ENCODE measurements at regions not wholly inside any gene's neighbourhood (a gene's known extent, or its start where the extent isn't known, plus 50 kb on each side); places are given as distances from the start of the nearest gene placed in this dataset.

DNA sequence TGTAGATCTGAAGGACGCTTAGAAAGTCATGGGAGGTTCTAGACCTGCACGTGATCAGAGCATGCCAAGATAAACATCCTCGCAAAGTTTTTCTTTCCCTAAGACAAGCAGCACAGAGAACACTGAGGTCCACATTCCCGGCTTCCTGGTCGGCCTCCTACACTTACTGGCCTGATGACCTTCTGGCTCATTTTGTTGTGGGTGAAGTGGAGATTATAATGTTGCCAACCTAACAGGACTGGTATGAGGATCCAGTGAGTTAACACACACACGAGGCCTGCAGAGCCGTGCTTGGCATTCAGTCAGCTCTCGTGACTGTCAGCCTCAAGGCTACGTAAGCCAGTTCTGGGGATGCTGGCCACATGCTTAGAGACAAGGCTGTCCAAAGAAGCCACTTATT is 186.0 kb downstream of the TENT4A start:
- Histone ChIP-seq H3K27me3 (ENCODE audit: control insufficient read depth, insufficient read depth, low read length, poor library complexity, severe bottlenecking) (no peaks in the 10 kb centered on the region), H3K36me3 (ENCODE audit: control insufficient read depth, insufficient read depth, low read length) (no peaks in the 10 kb centered on the region), H3K9me3 (ENCODE audit: control insufficient read depth, low read length) (no peaks in the 10 kb centered on the region), H3K27ac (ENCODE audit: insufficient read depth, low read depth, low read length, poor library complexity, severe bottlenecking) (no peak overlapping the region), H3K4me1 (ENCODE audit: control insufficient read depth, insufficient read depth, low read length) (peaks cover 13% of the 10 kb centered on the region), H3K4me3 (ENCODE audit: insufficient read depth, low read depth, low read length) (no peak overlapping the region)
- 82 to 86% methylated on average over 9 of the region's 9 CpGs for WGBS, 2 experiments

DNA sequence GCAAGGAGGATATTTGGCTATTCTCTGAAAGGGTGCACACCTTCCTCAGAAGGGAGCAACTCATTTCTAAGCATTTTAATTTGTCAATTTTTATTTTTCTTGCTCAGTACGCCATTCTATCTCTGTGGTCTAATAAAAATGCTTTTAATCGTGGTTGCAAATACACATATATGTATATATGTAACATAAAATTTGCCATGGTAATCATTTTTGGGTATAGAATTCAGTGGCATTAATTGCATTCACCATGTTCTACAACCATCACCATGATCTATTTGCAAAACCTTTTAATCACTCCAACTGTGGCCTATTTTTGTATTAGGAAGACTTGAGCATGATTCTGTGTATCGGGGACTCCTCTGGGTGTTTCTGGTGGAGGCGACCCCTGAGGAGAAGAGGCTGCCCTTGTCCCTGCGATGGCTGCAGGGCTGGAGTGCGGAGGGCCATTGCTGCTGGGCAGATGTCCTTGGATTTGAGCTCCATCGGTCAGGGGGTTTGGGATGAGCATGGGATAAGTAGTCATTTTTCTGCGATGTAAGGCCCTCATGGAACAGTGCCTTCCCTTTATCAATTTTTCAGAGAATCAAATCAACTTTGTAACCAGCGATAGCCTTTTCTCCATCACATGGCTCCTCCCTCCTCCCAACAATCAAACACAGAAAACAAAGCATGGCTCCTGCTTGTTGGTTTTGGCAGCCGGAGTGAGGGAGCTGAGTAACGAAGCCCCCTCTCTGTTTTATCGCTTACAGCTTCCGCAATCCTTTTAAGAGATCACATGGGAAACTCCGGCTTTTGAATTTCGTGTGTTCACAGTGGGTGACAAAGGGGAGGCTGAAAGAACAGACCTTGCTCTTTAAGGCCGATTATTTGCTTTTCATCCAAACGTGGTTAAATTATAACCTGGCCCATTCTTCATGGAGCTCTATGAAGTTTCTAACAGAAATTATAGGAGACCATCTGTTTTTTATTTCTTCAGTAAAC is 187.3 kb downstream of the TENT4A start:
- no peak overlapping the region for H3K4me3 ChIP-seq (ENCODE audit: insufficient read depth, low read depth, low read length)
- H3K36me3 ChIP-seq (ENCODE audit: control insufficient read depth, insufficient read depth, low read length): no peaks in the 10 kb centered on the region
- peaks cover 13% of the 10 kb centered on the region for H3K4me1 ChIP-seq (ENCODE audit: control insufficient read depth, insufficient read depth, low read length)
- no peak overlapping the region for H3K27ac ChIP-seq (ENCODE audit: insufficient read depth, low read depth, low read length, poor library complexity, severe bottlenecking)
- H3K27me3 ChIP-seq (ENCODE audit: control insufficient read depth, insufficient read depth, low read length, poor library complexity, severe bottlenecking): no peaks in the 10 kb centered on the region
- WGBS, 2 experiments: 59 to 63% methylated on average over 15 to 16 of the region's 17 CpGs
- H3K9me3 ChIP-seq (ENCODE audit: control insufficient read depth, low read length): no peaks in the 10 kb centered on the region

DNA sequence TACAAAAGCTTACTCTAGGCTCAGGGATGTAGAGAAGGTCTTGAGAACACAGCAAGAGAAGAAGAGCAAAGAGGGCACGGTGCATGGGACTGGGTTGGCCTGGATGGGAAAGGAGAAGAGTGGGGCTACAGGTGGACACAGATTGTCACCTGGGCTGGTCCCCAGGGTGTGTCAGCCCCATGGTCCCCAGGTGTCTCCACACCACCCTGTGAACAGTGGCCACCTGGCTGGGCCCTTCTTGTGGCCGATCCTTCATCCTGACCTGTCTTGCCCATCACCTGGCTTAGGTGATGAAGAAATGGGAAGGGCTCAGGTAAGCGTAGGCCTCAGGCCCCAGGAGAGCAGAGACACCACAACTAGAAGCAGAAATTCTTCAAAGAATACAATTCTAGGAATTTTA is 188.9 kb downstream of the TENT4A start:
- Histone ChIP-seq H3K27me3 (ENCODE audit: control insufficient read depth, insufficient read depth, low read length, poor library complexity, severe bottlenecking) (no peaks in the 10 kb centered on the region), H3K4me1 (ENCODE audit: control insufficient read depth, insufficient read depth, low read length) (peaks cover 8% of the 10 kb centered on the region), H3K9me3 (ENCODE audit: control insufficient read depth, low read length) (no peaks in the 10 kb centered on the region), H3K4me3 (ENCODE audit: insufficient read depth, low read depth, low read length) (no peak overlapping the region), H3K27ac (ENCODE audit: insufficient read depth, low read depth, low read length, poor library complexity, severe bottlenecking) (no peak overlapping the region), H3K36me3 (ENCODE audit: control insufficient read depth, insufficient read depth, low read length) (no peaks in the 10 kb centered on the region)
- 92 to 95% methylated on average over 2 to 3 of the region's 3 CpGs for WGBS, 2 experiments

DNA sequence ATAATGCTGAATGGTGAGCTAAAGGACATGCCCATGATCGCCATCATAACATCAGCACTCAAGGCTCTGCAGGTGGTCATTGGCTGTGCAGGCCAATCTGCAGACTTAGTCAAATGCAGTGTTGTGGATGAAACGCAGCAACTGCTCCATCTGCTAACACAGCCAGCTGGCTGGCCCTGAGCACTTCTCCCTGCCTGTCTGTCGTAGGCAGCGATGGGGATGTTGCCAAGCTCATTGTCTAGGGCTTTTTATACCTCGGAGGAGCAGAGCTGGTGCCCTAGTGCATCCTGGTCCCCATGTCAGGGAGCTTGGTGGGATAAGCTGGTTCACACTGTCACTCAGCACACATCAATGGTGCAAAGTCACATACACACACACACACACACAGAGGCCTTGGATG is 189.4 kb downstream of the TENT4A start:
- Histone ChIP-seq H3K9me3 (ENCODE audit: control insufficient read depth, low read length) (no peaks in the 10 kb centered on the region), H3K4me1 (ENCODE audit: control insufficient read depth, insufficient read depth, low read length) (peaks cover 8% of the 10 kb centered on the region), H3K36me3 (ENCODE audit: control insufficient read depth, insufficient read depth, low read length) (no peaks in the 10 kb centered on the region), H3K27ac (ENCODE audit: insufficient read depth, low read depth, low read length, poor library complexity, severe bottlenecking) (no peak overlapping the region), H3K4me3 (ENCODE audit: insufficient read depth, low read depth, low read length) (no peak overlapping the region), H3K27me3 (ENCODE audit: control insufficient read depth, insufficient read depth, low read length, poor library complexity, severe bottlenecking) (no peaks in the 10 kb centered on the region)
- WGBS, 2 experiments: 93 to 94% methylated on average over 5 of the region's 5 CpGs

- WGBS, 2 experiments: 64 to 66% methylated on average over 3 of the region's 3 CpGs
These were observed 190.7 kb downstream of the TENT4A start for GRCh38 chr5:6903934-6904333.

GRCh38 chr5:6904860-6905259 is 191.6 kb downstream of the TENT4A start:
- WGBS, 2 experiments: 92 to 93% methylated on average over 2 of the region's 2 CpGs
- H3K27ac ChIP-seq (ENCODE audit: insufficient read depth, low read depth, low read length, poor library complexity, severe bottlenecking): no peak overlapping the region

More at GRCh38 chr5:6903934-6904333, 190.7 kb downstream of the TENT4A start:
- H3K27me3 ChIP-seq (ENCODE audit: control insufficient read depth, insufficient read depth, low read length, poor library complexity, severe bottlenecking): no peaks in the 10 kb centered on the region
- H3K4me1 ChIP-seq (ENCODE audit: control insufficient read depth, insufficient read depth, low read length): peaks cover 8% of the 10 kb centered on the region
- H3K4me3 ChIP-seq (ENCODE audit: insufficient read depth, low read depth, low read length): no peak overlapping the region
- H3K36me3 ChIP-seq (ENCODE audit: control insufficient read depth, insufficient read depth, low read length): no peaks in the 10 kb centered on the region
- no peak overlapping the region for H3K27ac ChIP-seq (ENCODE audit: insufficient read depth, low read depth, low read length, poor library complexity, severe bottlenecking)
- no peaks in the 10 kb centered on the region for H3K9me3 ChIP-seq (ENCODE audit: control insufficient read depth, low read length)

DNA sequence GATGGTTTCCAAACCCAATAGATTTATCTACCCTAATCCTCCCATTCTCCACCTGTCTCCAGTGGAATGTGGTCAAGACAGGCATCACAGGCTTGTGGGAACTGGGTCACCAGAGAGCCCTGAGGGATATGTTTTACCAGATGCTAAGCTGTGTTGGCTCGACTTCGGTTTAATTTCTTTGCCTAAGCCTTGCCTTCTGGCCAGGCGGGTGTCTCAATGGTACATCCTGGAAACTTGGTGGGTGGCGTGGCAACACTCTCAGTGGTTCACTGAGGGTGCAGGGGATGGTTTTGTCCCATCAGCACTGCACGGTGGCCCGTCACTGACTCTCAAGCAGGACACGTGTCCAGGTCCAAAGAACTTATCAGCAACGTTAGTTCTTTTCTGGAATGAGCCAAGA is 192.2 kb downstream of the TENT4A start:
- no peaks in the 10 kb centered on the region for H3K36me3 ChIP-seq (ENCODE audit: control insufficient read depth, insufficient read depth, low read length)
- H3K27ac ChIP-seq (ENCODE audit: insufficient read depth, low read depth, low read length, poor library complexity, severe bottlenecking): no peak overlapping the region
- WGBS, 2 experiments: 86 to 89% methylated on average over 8 of the region's 8 CpGs
- H3K4me1 ChIP-seq (ENCODE audit: control insufficient read depth, insufficient read depth, low read length): peaks cover 8% of the 10 kb centered on the region
- H3K9me3 ChIP-seq (ENCODE audit: control insufficient read depth, low read length): no peaks in the 10 kb centered on the region
- no peak overlapping the region for H3K4me3 ChIP-seq (ENCODE audit: insufficient read depth, low read depth, low read length)
- no peaks in the 10 kb centered on the region for H3K27me3 ChIP-seq (ENCODE audit: control insufficient read depth, insufficient read depth, low read length, poor library complexity, severe bottlenecking)

More at GRCh38 chr5:6904860-6905259, 191.6 kb downstream of the TENT4A start:
- Histone ChIP-seq H3K27me3 (ENCODE audit: control insufficient read depth, insufficient read depth, low read length, poor library complexity, severe bottlenecking) (no peaks in the 10 kb centered on the region), H3K9me3 (ENCODE audit: control insufficient read depth, low read length) (no peaks in the 10 kb centered on the region), H3K36me3 (ENCODE audit: control insufficient read depth, insufficient read depth, low read length) (no peaks in the 10 kb centered on the region), H3K4me3 (ENCODE audit: insufficient read depth, low read depth, low read length) (no peak overlapping the region), H3K4me1 (ENCODE audit: control insufficient read depth, insufficient read depth, low read length) (peaks cover 8% of the 10 kb centered on the region)

DNA sequence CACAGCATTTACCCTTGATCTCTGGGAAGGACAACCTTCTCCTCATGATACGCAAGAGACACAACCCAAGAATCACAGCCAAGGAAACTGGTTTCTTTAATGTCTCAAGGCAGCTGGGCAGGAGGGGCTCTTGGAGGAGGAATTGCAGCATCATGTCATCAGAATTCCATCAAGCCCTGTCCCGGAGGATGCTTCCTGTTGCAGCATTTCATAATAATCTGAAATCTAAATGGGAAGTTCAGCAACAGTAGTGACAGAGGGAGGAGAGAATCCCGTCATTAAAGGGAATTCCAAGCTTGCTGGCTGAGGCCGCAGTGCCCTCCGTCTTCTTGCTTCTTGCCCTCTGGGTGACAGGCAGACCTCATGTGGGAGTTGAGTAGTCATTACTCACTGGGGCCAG is 192.7 kb downstream of the TENT4A start:
- Histone ChIP-seq H3K9me3 (ENCODE audit: control insufficient read depth, low read length) (no peaks in the 10 kb centered on the region), H3K27me3 (ENCODE audit: control insufficient read depth, insufficient read depth, low read length, poor library complexity, severe bottlenecking) (no peaks in the 10 kb centered on the region), H3K4me1 (ENCODE audit: control insufficient read depth, insufficient read depth, low read length) (peaks cover 3% of the 10 kb centered on the region), H3K27ac (ENCODE audit: insufficient read depth, low read depth, low read length, poor library complexity, severe bottlenecking) (no peak overlapping the region), H3K36me3 (ENCODE audit: control insufficient read depth, insufficient read depth, low read length) (no peaks in the 10 kb centered on the region), H3K4me3 (ENCODE audit: insufficient read depth, low read depth, low read length) (no peak overlapping the region)
- 94 to 96% methylated on average over 5 of the region's 5 CpGs for WGBS, 2 experiments

- 83 to 86% methylated on average over 8 of the region's 8 CpGs for WGBS, 2 experiments
These were observed 194.2 kb downstream of the TENT4A start for GRCh38 chr5:6907320-6907918.

DNA sequence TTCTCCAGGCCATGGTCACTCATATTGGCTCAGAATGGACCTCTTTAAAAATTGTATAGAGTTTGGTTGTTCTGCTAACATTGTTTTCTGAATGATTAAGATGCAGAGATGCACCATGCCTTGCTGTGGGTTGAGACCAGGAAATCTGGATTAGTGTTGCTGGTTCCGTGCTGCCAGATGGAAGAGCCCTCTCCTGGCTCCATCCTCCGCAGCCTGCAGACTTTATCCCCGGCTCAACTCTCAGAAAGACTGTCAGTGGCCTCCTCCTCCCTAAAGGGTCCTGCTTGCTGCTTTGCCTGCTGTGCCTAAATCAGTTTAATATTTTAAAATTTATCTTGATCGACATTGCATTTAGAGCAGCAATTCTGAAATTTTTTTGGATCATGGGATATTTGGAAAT is 196.7 kb downstream of the TENT4A start:
- no peaks in the 10 kb centered on the region for H3K36me3 ChIP-seq (ENCODE audit: control insufficient read depth, insufficient read depth, low read length)
- no peak overlapping the region for H3K4me3 ChIP-seq (ENCODE audit: insufficient read depth, low read depth, low read length)
- H3K27me3 ChIP-seq (ENCODE audit: control insufficient read depth, insufficient read depth, low read length, poor library complexity, severe bottlenecking): no peaks in the 10 kb centered on the region
- H3K27ac ChIP-seq (ENCODE audit: insufficient read depth, low read depth, low read length, poor library complexity, severe bottlenecking): no peak overlapping the region
- no peaks in the 10 kb centered on the region for H3K4me1 ChIP-seq (ENCODE audit: control insufficient read depth, insufficient read depth, low read length)
- H3K9me3 ChIP-seq (ENCODE audit: control insufficient read depth, low read length): no peaks in the 10 kb centered on the region
- WGBS, 2 experiments: 86 to 90% methylated on average over 4 of the region's 4 CpGs

More at GRCh38 chr5:6907320-6907918, 194.2 kb downstream of the TENT4A start:
- H3K36me3 ChIP-seq (ENCODE audit: control insufficient read depth, insufficient read depth, low read length): no peaks in the 10 kb centered on the region
- H3K27me3 ChIP-seq (ENCODE audit: control insufficient read depth, insufficient read depth, low read length, poor library complexity, severe bottlenecking): no peaks in the 10 kb centered on the region
- H3K4me1 ChIP-seq (ENCODE audit: control insufficient read depth, insufficient read depth, low read length): no peaks in the 10 kb centered on the region
- H3K27ac ChIP-seq (ENCODE audit: insufficient read depth, low read depth, low read length, poor library complexity, severe bottlenecking): no peak overlapping the region
- no peaks in the 10 kb centered on the region for H3K9me3 ChIP-seq (ENCODE audit: control insufficient read depth, low read length)
- no peak overlapping the region for H3K4me3 ChIP-seq (ENCODE audit: insufficient read depth, low read depth, low read length)
